Keratinocyte (primary cell): ENCODE measurements at regions not wholly inside any gene's neighbourhood (a gene's known extent, or its start where the extent isn't known, plus 50 kb on each side); places are given as distances from the start of the nearest gene placed in this dataset.

Experiments used
- DNase-seq: peaks from one replicate; pipeline ENCODE4 v3.0.0-alpha.2; 2011; ENCODE audit warnings: low read depth, missing footprints, low spot score
- FAIRE-seq: peaks from 2 replicates; lab custom pipeline; 2011; peaks lifted over from hg19 to GRCh38; lab: Jason Lieb, UNC
- H2AFZ ChIP-seq: 2 replicates; pipeline ENCODE4 v1.6.0; 2012; ENCODE audit warnings: low read length, control low read depth, inconsistent platforms; ENCODE audit not compliant: control insufficient read depth
- H3K27ac ChIP-seq: 2 replicates; pipeline ENCODE4 v1.5.1; 2011; ENCODE audit warnings: low read length; ENCODE audit not compliant: control insufficient read depth, insufficient read depth
- H3K27me3 ChIP-seq: 3 replicates; pipeline ENCODE4 v1.6.0; 2011; ENCODE audit warnings: low read length; ENCODE audit not compliant: control insufficient read depth, insufficient read depth; ENCODE audit errors: extremely low read depth
- H3K36me3 ChIP-seq, 2 experiments: 2 replicates in 1 of 2; 3 replicates in 1 of 2; pipeline ENCODE4 v1.5.1; 2011; ENCODE audit warnings: low read length in 2 of 2, mild to moderate bottlenecking in 1 of 2; ENCODE audit not compliant: control insufficient read depth in 2 of 2, insufficient read depth in 2 of 2; ENCODE audit errors: extremely low read depth in 1 of 2
- H3K4me1 ChIP-seq: 3 replicates; pipeline ENCODE4 v1.5.1; 2011; ENCODE audit warnings: low read length; ENCODE audit not compliant: control insufficient read depth, insufficient read depth; ENCODE audit errors: extremely low read depth
- H3K4me2 ChIP-seq: 3 replicates; pipeline ENCODE4 v1.6.0; 2011; ENCODE audit warnings: low read depth, low read length; ENCODE audit not compliant: control insufficient read depth, insufficient read depth; ENCODE audit errors: extremely low read depth
- H3K4me3 ChIP-seq, 3 experiments: fragments of 200-600 bp in 1 of 3; sonication (generic) in 1 of 3; 2 replicates in 2 of 3; 3 replicates in 1 of 3; pipeline ENCODE4 v1.5.1; 2011 to 2016; ENCODE audit warnings: low read length in 3 of 3, mild to moderate bottlenecking in 3 of 3, control low read depth in 2 of 3, inconsistent platforms in 1 of 3, low read depth in 1 of 3, mixed read lengths in 1 of 3, mixed run types in 1 of 3, moderate library complexity in 1 of 3; ENCODE audit not compliant: control insufficient read depth in 2 of 3, insufficient read depth in 2 of 3; ENCODE audit errors: extremely low read depth in 1 of 3
- H3K79me2 ChIP-seq: 2 replicates; pipeline ENCODE4 v1.6.0; 2012; ENCODE audit warnings: low read length; ENCODE audit not compliant: control insufficient read depth, insufficient read depth
- H3K9ac ChIP-seq: 3 replicates; pipeline ENCODE4 v1.6.0; 2011; ENCODE audit warnings: low read length; ENCODE audit not compliant: control insufficient read depth, insufficient read depth; ENCODE audit errors: extremely low read depth
- H3K9me1 ChIP-seq: 3 replicates; pipeline ENCODE4 v1.6.0; 2011; ENCODE audit warnings: low read length; ENCODE audit not compliant: control insufficient read depth, insufficient read depth; ENCODE audit errors: extremely low read depth
- H3K9me3 ChIP-seq: 2 replicates; pipeline ENCODE4 v1.5.1; 2012; ENCODE audit warnings: low read depth, low read length; ENCODE audit not compliant: control insufficient read depth
- H4K20me1 ChIP-seq: 3 replicates; pipeline ENCODE4 v1.6.0; 2011; ENCODE audit warnings: low read length; ENCODE audit not compliant: control insufficient read depth, insufficient read depth; ENCODE audit errors: extremely low read depth
- EZH2 ChIP-seq: IDR thresholded peaks from one replicate; pipeline ENCODE4 v1.6.1; 2012; ENCODE audit warnings: inconsistent platforms, mild to moderate bottlenecking, low read length, moderate library complexity
- dilution Hi-C: fragments of 300-500 bp; cut with MboI; formaldehyde crosslinking; loops from one replicate; pipeline ENCODE4 v1.7.0; 2020; ENCODE audit warnings: low sequenced_read_pairs; ENCODE audit not compliant: extremely low pct_ligation_motif_present
- TF ChIP-seq, protein P1 (sequence below), 3 experiments: IDR thresholded peaks in 1 of 3; conservative IDR thresholded peaks in 1 of 3; optimal IDR thresholded peaks in 1 of 3; 2 replicates in 2 of 3; 3 replicates in 1 of 3; pipeline versions ENCODE3 to v1.5.1; 2011; ENCODE audit warnings: low read length in 3 of 3, mild to moderate bottlenecking in 3 of 3, moderate library complexity in 2 of 3, control low read depth in 1 of 3, inconsistent platforms in 1 of 3; ENCODE audit not compliant: insufficient read depth in 2 of 3; ENCODE audit errors: extremely low read depth in 1 of 3

DNA sequence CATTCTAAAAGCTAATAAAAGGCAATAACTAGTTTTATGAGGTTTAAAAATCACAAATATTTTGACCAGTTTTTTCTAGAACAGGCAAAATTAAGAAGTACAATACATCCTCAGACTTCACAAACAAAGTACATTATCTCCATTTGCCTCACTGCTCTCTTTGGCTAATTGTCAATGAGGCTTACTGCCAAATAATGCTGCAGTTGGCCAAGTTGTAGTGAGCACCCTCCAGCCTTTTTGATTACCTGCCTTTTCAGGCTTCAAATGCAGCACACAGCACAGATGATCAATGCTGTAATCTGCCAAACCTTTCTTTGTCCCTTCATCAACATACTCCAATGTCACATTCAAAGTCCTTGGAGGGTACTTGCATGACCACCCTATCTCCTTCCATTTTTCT lies 605.2 kb downstream of the KLHL13 start:
- no peaks in the 10 kb centered on the region for H3K4me1 ChIP-seq
- dilution Hi-C loops, result no loop called here
- no peaks in the 10 kb centered on the region for H3K9me3 ChIP-seq
- no peaks in the 10 kb centered on the region for H3K27me3 ChIP-seq
- no peak overlapping the region for H3K27ac ChIP-seq
- no peaks in the 10 kb centered on the region for H3K36me3 ChIP-seq
- no peaks in the 10 kb centered on the region for H4K20me1 ChIP-seq
- H3K4me2 ChIP-seq, result no peak overlapping the region
- FAIRE-seq (no peak), DNase-seq (no peak)
- no peaks in the 10 kb centered on the region for H3K9me1 ChIP-seq
- no peak overlapping the region for H2AFZ ChIP-seq
- no peaks in the 10 kb centered on the region for H3K79me2 ChIP-seq
- H3K9ac ChIP-seq, result no peak overlapping the region
- H3K4me3 ChIP-seq, result no peak overlapping the region
- TF ChIP-seq EZH2, result no peak
- TF ChIP-seq, protein P1, sequence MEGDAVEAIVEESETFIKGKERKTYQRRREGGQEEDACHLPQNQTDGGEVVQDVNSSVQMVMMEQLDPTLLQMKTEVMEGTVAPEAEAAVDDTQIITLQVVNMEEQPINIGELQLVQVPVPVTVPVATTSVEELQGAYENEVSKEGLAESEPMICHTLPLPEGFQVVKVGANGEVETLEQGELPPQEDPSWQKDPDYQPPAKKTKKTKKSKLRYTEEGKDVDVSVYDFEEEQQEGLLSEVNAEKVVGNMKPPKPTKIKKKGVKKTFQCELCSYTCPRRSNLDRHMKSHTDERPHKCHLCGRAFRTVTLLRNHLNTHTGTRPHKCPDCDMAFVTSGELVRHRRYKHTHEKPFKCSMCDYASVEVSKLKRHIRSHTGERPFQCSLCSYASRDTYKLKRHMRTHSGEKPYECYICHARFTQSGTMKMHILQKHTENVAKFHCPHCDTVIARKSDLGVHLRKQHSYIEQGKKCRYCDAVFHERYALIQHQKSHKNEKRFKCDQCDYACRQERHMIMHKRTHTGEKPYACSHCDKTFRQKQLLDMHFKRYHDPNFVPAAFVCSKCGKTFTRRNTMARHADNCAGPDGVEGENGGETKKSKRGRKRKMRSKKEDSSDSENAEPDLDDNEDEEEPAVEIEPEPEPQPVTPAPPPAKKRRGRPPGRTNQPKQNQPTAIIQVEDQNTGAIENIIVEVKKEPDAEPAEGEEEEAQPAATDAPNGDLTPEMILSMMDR (optimal IDR thresholded peaks at IDR 0.05 in 1 of 3, IDR thresholded peaks at IDR 0.05 in 1 of 3, conservative IDR thresholded peaks at IDR 0.05 in 1 of 3; ENCODE audit: extremely low read depth in 1 of 3, insufficient read depth in 2 of 3, low read length in 3 of 3), result no peak

DNA sequence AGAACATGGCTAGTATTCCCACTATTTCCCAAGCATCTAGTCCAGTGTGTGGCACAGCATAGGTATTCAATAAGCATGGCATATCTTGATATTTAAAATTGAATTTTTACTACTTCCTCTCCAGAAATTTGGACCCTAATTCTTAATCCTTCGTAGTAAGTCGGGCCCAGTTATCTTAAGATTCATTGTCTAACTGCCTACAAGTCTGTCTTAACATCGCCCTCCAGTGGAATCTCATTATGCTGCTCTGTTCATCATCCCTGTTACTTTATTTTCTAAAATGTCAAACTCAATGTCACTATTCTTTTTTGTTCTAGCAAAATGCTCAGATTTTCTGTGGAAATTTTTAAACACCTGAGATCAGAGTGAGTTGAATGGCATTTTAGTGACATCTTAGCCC lies 606.2 kb downstream of the KLHL13 start:
- no peak overlapping the region for H3K4me2 ChIP-seq
- H3K79me2 ChIP-seq, result no peaks in the 10 kb centered on the region
- dilution Hi-C loops, result no loop called here
- no peak overlapping the region for H3K27ac ChIP-seq
- H3K27me3 ChIP-seq, result no peaks in the 10 kb centered on the region
- H2AFZ ChIP-seq, result no peak overlapping the region
- H3K36me3 ChIP-seq, result no peaks in the 10 kb centered on the region
- H4K20me1 ChIP-seq, result no peaks in the 10 kb centered on the region
- no peaks in the 10 kb centered on the region for H3K4me1 ChIP-seq
- TF ChIP-seq, protein P1 (optimal IDR thresholded peaks at IDR 0.05 in 1 of 3, IDR thresholded peaks at IDR 0.05 in 1 of 3, conservative IDR thresholded peaks at IDR 0.05 in 1 of 3; ENCODE audit: extremely low read depth in 1 of 3, insufficient read depth in 2 of 3, low read length in 3 of 3), result peak in 1 of 3 experiments; percentile 36
- TF ChIP-seq EZH2, result no peak
- no peak overlapping the region for H3K4me3 ChIP-seq
- H3K9ac ChIP-seq, result no peak overlapping the region
- no peak for DNase-seq
- no peaks in the 10 kb centered on the region for H3K9me3 ChIP-seq
- FAIRE-seq, result no peak
- H3K9me1 ChIP-seq, result no peaks in the 10 kb centered on the region
